ENCODE measurements at regions not wholly inside any gene's neighbourhood (a gene's known extent, or its start where the extent isn't known, plus 50 kb on each side); places are given as distances from the start of the nearest gene placed in this dataset.

GRCh38 chr6:140825731-140826130 lies 1307.0 kb upstream of the GJE1 start:
- no peak for TF ChIP-seq CTCF (IDR thresholded peaks at IDR 0.05; ENCODE audit: low read length)
- TF ChIP-seq EZH2 (IDR thresholded peaks at IDR 0.05; ENCODE audit: borderline replicate concordance, low read length) = no peak
